Loucy (cell line): ENCODE measurements at regions not wholly inside any gene's neighbourhood (a gene's known extent, or its start where the extent isn't known, plus 50 kb on each side); places are given as distances from the start of the nearest gene placed in this dataset.
A peak's percentile ranks its signal among the peaks of the same experiment; 100 is the strongest.

Experiments used
- H2AFZ ChIP-seq: fragments of 200-600 bp; sonication (generic); 2 replicates; pipeline ENCODE4 v1.6.0; 2016; ENCODE audit warnings: antibody characterized with exemption, mild to moderate bottlenecking, low read length, moderate library complexity
- H3F3A ChIP-seq: fragments of 200-600 bp; 2 replicates; pipeline ENCODE4 v1.6.0; 2016; ENCODE audit warnings: antibody characterized with exemption, low read depth, mild to moderate bottlenecking
- H3K27me3 ChIP-seq: fragments of 200-600 bp; sonication (generic); 2 replicates; pipeline ENCODE4 v1.6.1; 2014; ENCODE audit warnings: low read length, mild to moderate bottlenecking; ENCODE audit not compliant: insufficient read depth, poor library complexity, severe bottlenecking
- H3K36me3 ChIP-seq: fragments of 200-600 bp; sonication (generic); 2 replicates; pipeline ENCODE4 v1.6.1; 2016; ENCODE audit warnings: low read length; ENCODE audit not compliant: insufficient read depth
- H3K4me1 ChIP-seq: fragments of 200-600 bp; sonication (generic); 2 replicates; pipeline ENCODE4 v1.5.1; 2014; ENCODE audit warnings: low read length, mild to moderate bottlenecking; ENCODE audit not compliant: insufficient read depth, poor library complexity, severe bottlenecking
- H3K4me2 ChIP-seq: fragments of 200-600 bp; sonication (generic); 2 replicates; pipeline ENCODE4 v1.6.0; 2014; ENCODE audit warnings: antibody characterized with exemption, low read length, low read depth, mild to moderate bottlenecking; ENCODE audit not compliant: poor library complexity, severe bottlenecking
- H3K4me3 ChIP-seq: fragments of 200-600 bp; sonication (generic); 2 replicates; pipeline ENCODE4 v1.5.1; 2014; ENCODE audit warnings: low read length, mild to moderate bottlenecking, mixed read lengths; ENCODE audit not compliant: poor library complexity, severe bottlenecking
- H3K79me2 ChIP-seq: fragments of 200-600 bp; sonication (generic); 2 replicates; pipeline ENCODE4 v1.6.1; 2014; ENCODE audit warnings: low read length; ENCODE audit not compliant: insufficient read depth
- H3K9ac ChIP-seq: fragments of 200-600 bp; sonication (generic); 2 replicates; pipeline ENCODE4 v1.6.0; 2014; ENCODE audit warnings: mild to moderate bottlenecking, low read depth, low read length, moderate library complexity; ENCODE audit not compliant: poor library complexity, severe bottlenecking
- H3K9me2 ChIP-seq: fragments of 200-600 bp; sonication (generic); replicated peaks from 2 replicates; pipeline ENCODE4 v1.6.1; 2016; ENCODE audit warnings: low read depth, low read length, mixed read lengths
- H3K9me3 ChIP-seq: fragments of 200-600 bp; sonication (generic); 2 replicates; pipeline ENCODE4 v1.6.1; 2014; ENCODE audit warnings: mild to moderate bottlenecking, antibody characterized with exemption, low read length, low read depth; ENCODE audit not compliant: insufficient read depth
- H4K20me1 ChIP-seq: fragments of 200-600 bp; sonication (generic); 2 replicates; pipeline ENCODE4 v1.6.0; 2014; ENCODE audit warnings: antibody characterized with exemption, low read length, mild to moderate bottlenecking; ENCODE audit not compliant: insufficient read depth, poor library complexity, severe bottlenecking
- EZH2phosphoT487 ChIP-seq: fragments of 200-600 bp; IDR thresholded peaks from 2 replicates; pipeline ENCODE4 v1.6.1; 2018; ENCODE audit warnings: antibody characterized with exemption, mild to moderate bottlenecking, moderate library complexity, borderline replicate concordance
- TF ChIP-seq, protein P1 (sequence below): fragments of 200-600 bp; sonication (generic); conservative IDR thresholded peaks from 2 replicates; pipeline ENCODE4 v1.5.1; 2014; ENCODE audit warnings: mild to moderate bottlenecking, antibody characterized with exemption, low read length

DNA sequence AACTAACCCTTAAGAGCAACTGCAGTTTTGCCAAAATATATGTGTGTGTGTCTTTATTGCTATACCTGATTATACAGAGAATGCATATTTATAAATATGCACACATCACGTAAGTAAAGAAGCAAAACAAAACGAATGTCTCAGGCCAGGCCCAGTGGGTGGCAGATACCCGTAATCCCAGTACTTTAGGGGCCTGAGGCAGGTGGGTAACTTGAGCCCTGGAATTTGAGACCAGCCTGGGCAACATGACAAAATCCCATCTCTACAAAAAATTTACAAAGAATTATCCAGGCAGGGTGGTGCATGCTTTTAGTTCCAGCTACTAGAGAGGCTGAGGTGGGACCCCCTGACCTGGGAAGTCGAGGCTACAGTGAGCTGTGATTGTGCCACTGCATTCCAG is 745.3 kb downstream of the SATB2 start:
- Histone ChIP-seq H3K79me2 (no peaks in the 10 kb centered on the region), H3K9me3 (no peaks in the 10 kb centered on the region), H3F3A (no peaks in the 10 kb centered on the region), H3K4me2 (no peak overlapping the region), H3K4me3 (no peak overlapping the region), H2AFZ (no peak overlapping the region), H3K9me2 (no peaks in the 10 kb centered on the region), H3K27me3 (no peaks in the 10 kb centered on the region), H3K4me1 (peaks cover 7% of the 10 kb centered on the region), H3K9ac (no peak overlapping the region), H3K36me3 (no peaks in the 10 kb centered on the region), H4K20me1 (no peaks in the 10 kb centered on the region)
- TF ChIP-seq EZH2phosphoT487 = no peak
- TF ChIP-seq, protein P1, sequence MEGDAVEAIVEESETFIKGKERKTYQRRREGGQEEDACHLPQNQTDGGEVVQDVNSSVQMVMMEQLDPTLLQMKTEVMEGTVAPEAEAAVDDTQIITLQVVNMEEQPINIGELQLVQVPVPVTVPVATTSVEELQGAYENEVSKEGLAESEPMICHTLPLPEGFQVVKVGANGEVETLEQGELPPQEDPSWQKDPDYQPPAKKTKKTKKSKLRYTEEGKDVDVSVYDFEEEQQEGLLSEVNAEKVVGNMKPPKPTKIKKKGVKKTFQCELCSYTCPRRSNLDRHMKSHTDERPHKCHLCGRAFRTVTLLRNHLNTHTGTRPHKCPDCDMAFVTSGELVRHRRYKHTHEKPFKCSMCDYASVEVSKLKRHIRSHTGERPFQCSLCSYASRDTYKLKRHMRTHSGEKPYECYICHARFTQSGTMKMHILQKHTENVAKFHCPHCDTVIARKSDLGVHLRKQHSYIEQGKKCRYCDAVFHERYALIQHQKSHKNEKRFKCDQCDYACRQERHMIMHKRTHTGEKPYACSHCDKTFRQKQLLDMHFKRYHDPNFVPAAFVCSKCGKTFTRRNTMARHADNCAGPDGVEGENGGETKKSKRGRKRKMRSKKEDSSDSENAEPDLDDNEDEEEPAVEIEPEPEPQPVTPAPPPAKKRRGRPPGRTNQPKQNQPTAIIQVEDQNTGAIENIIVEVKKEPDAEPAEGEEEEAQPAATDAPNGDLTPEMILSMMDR = no peak

DNA sequence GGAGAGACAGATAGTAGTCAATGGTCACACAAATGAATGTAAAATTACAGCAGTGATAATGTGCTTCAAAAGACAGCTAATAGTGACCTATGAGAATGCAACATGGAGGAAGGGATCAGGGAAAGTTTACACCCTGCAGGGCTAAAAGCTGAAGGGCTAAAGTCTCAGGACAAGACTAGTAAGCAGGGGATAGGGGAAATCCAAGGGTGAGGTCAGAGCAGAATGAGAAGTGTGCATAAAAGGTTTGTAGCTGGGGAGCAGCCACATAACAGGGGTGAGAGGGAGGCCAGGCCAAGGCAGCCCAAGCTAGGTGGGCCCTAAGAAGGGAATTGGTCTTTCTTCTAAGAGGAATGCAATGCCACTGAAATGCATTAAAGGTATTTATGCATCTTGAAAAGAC is 746.3 kb downstream of the SATB2 start:
- H3K4me1 ChIP-seq = peaks cover 7% of the 10 kb centered on the region
- H3K9ac ChIP-seq = no peak overlapping the region
- H3K4me3 ChIP-seq = no peak overlapping the region
- no peak overlapping the region for H3K4me2 ChIP-seq
- no peaks in the 10 kb centered on the region for H3F3A ChIP-seq
- H3K9me3 ChIP-seq = no peaks in the 10 kb centered on the region
- no peaks in the 10 kb centered on the region for H3K36me3 ChIP-seq
- H2AFZ ChIP-seq = peak overlapping the region; percentile 58; the same call in 1 of the 2 replicates
- H4K20me1 ChIP-seq = no peaks in the 10 kb centered on the region
- H3K27me3 ChIP-seq = no peaks in the 10 kb centered on the region
- no peaks in the 10 kb centered on the region for H3K79me2 ChIP-seq
- no peaks in the 10 kb centered on the region for H3K9me2 ChIP-seq
- TF ChIP-seq EZH2phosphoT487 = no peak
- TF ChIP-seq, protein P1 = no peak

DNA sequence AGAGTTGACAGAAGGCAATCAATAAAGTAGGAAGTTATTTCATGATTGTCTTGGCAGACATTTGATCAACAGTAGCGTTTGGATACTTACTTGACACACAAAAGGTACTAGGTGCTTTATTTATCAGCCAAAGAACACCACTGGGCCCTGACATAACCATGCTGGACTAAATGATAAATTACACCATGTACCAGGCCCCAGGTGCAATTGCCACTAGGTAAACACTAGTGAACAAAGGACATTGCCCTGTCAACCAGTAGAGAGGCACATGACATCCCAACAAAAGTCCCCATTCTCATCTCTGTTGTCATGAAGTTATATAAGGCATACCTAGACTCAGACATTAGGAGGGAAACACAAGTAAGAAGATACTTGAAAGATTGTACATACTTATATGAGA is 747.2 kb downstream of the SATB2 start:
- TF ChIP-seq, protein P1 = no peak
- TF ChIP-seq EZH2phosphoT487 = no peak
- Histone ChIP-seq H3K79me2 (no peaks in the 10 kb centered on the region), H3F3A (no peaks in the 10 kb centered on the region), H3K4me3 (no peak overlapping the region), H3K9me2 (no peaks in the 10 kb centered on the region), H3K4me1 (peaks cover 6% of the 10 kb centered on the region), H3K4me2 (no peak overlapping the region), H4K20me1 (no peaks in the 10 kb centered on the region), H3K9me3 (no peaks in the 10 kb centered on the region), H3K9ac (no peak overlapping the region), H3K36me3 (no peaks in the 10 kb centered on the region), H2AFZ (no peak overlapping the region), H3K27me3 (no peaks in the 10 kb centered on the region)
